MCF 10A (cell line): ENCODE measurements at regions not wholly inside any gene's neighbourhood (a gene's known extent, or its start where the extent isn't known, plus 50 kb on each side); places are given as distances from the start of the nearest gene placed in this dataset.

Experiments used
- BruUV-seq: library from RNA; stranded (reverse); fragments of 400-500 nt; replicated peaks from 2 replicates; lab custom pipeline; 2021; lab: Mats Ljungman, UMichigan
- CTCF ChIA-PET: fragments of 300-600 bp; sonication (Branson Sonifier 250); formaldehyde crosslinking; extraction: SDS; loops from one replicate; lab custom pipeline; 2021; ENCODE audit warnings: antibody characterized with exemption, inconsistent platforms; lab: Yijun Ruan, JAX
- POLR2A ChIA-PET: fragments of 300-600, 350-650 bp; sonication (Branson Sonifier 250); formaldehyde crosslinking; extraction: SDS; loops from one replicate; lab custom pipeline; 2020; ENCODE audit warnings: antibody characterized with exemption, inconsistent platforms; lab: Yijun Ruan, JAX
- DNase-seq: peaks from one replicate; pipeline ENCODE4 v3.0.0-alpha.2; 2018; ENCODE audit not compliant: unreplicated experiment
- H3K27ac Mint-ChIP-seq: one replicate; pipeline ENCODE4 v1.8.0; 2022; ENCODE audit warnings: mild to moderate bottlenecking, low read depth, mixed read lengths; ENCODE audit not compliant: unreplicated experiment
- H3K27me3 Mint-ChIP-seq: one replicate; pipeline ENCODE4 v1.8.0; 2022; ENCODE audit warnings: mixed read lengths; ENCODE audit not compliant: insufficient read depth, unreplicated experiment
- H3K36me3 Mint-ChIP-seq: one replicate; pipeline ENCODE4 v1.8.0; 2022; ENCODE audit warnings: mild to moderate bottlenecking, moderate library complexity, mixed read lengths; ENCODE audit not compliant: insufficient read depth, unreplicated experiment
- H3K4me1 Mint-ChIP-seq: one replicate; pipeline ENCODE4 v1.8.0; 2022; ENCODE audit warnings: mixed read lengths; ENCODE audit not compliant: insufficient read depth, unreplicated experiment
- H3K4me3 Mint-ChIP-seq: one replicate; pipeline ENCODE4 v1.8.0; 2022; ENCODE audit warnings: mild to moderate bottlenecking, moderate library complexity, mixed read lengths; ENCODE audit not compliant: unreplicated experiment
- H3K9me3 Mint-ChIP-seq: one replicate; pipeline ENCODE4 v1.8.0; 2022; ENCODE audit warnings: mixed read lengths; ENCODE audit not compliant: unreplicated experiment
- CTCF ChIP-seq: fragments of 200-600 bp; IDR thresholded peaks from one replicate; pipeline ENCODE4 v1.8.0; 2022; ENCODE audit warnings: antibody characterized with exemption, mild to moderate bottlenecking; ENCODE audit not compliant: unreplicated experiment
- intact Hi-C: fragments of 100-400 bp; cut with micrococcal nuclease; formaldehyde crosslinking; loops from 2 replicates; pipeline ENCODE4 v1.14.1; 2022

GRCh38 chr9:78399153-78399552 lies 102.2 kb downstream of the PSAT1 start:
- POLR2A ChIA-PET = no interaction called here
- H3K36me3 Mint-ChIP-seq = no peaks in the 10 kb centered on the region
- intact Hi-C loops = no loop called here
- H3K27me3 Mint-ChIP-seq = no peaks in the 10 kb centered on the region
- no peak overlapping the region for H3K4me3 Mint-ChIP-seq
- H3K4me1 Mint-ChIP-seq = no peaks in the 10 kb centered on the region
- BruUV-seq = no TSS peak
- H3K9me3 Mint-ChIP-seq = no peaks in the 10 kb centered on the region
- CTCF ChIA-PET = interaction anchor here (0.6 to 1.3 kb wide), 2 partner anchors 40 to 1271 kb away, joined by 3 read pairs; no protein-coding TSS in a partner anchor
- H3K27ac Mint-ChIP-seq = no peak overlapping the region
- TF ChIP-seq CTCF = no peak
- no peak for DNase-seq

GRCh38 chr9:78400496-78400895 lies 103.6 kb downstream of the PSAT1 start:
- Mint-ChIP-seq H3K27me3 (no peaks in the 10 kb centered on the region), H3K36me3 (no peaks in the 10 kb centered on the region), H3K4me3 (no peak overlapping the region), H3K27ac (no peak overlapping the region), H3K9me3 (no peaks in the 10 kb centered on the region), H3K4me1 (no peaks in the 10 kb centered on the region)
- DNase-seq = no peak
- no peak for TF ChIP-seq CTCF
- ChIA-PET CTCF (interaction anchor here (1.3 kb wide), 2 partner anchors 16 to 39 kb away, joined by 3 read pairs; no protein-coding TSS in a partner anchor), POLR2A (no interaction called here)
- no TSS peak for BruUV-seq
- intact Hi-C loops = no loop called here

GRCh38 chr9:78405461-78405860 lies 108.5 kb downstream of the PSAT1 start:
- no peaks in the 10 kb centered on the region for H3K4me1 Mint-ChIP-seq
- DNase-seq = no peak
- no peaks in the 10 kb centered on the region for H3K9me3 Mint-ChIP-seq
- H3K4me3 Mint-ChIP-seq = no peak overlapping the region
- ChIA-PET CTCF (no interaction called here), POLR2A (no interaction called here)
- H3K36me3 Mint-ChIP-seq = no peaks in the 10 kb centered on the region
- intact Hi-C loops = no loop called here
- H3K27me3 Mint-ChIP-seq = no peaks in the 10 kb centered on the region
- no peak for TF ChIP-seq CTCF
- no peak overlapping the region for H3K27ac Mint-ChIP-seq
- BruUV-seq = no TSS peak

GRCh38 chr9:78406146-78406545 lies 109.2 kb downstream of the PSAT1 start:
- Mint-ChIP-seq H3K36me3 (no peaks in the 10 kb centered on the region), H3K4me1 (no peaks in the 10 kb centered on the region), H3K27ac (no peak overlapping the region), H3K27me3 (no peaks in the 10 kb centered on the region), H3K4me3 (no peak overlapping the region), H3K9me3 (no peaks in the 10 kb centered on the region)
- no peak for DNase-seq
- intact Hi-C loops = no loop called here
- BruUV-seq = no TSS peak
- ChIA-PET CTCF (no interaction called here), POLR2A (no interaction called here)
- no peak for TF ChIP-seq CTCF
